NCI-H2107 treated with DMSO at 0.1 percent for 48 hours (cell line): ENCODE measurements at regions not wholly inside any gene's neighbourhood (a gene's known extent, or its start where the extent isn't known, plus 50 kb on each side); places are given as distances from the start of the nearest gene placed in this dataset.

ENCODE experiments used
- DNase-seq: peaks from one replicate; lab custom pipeline; 2025; ENCODE audit not compliant: unreplicated experiment; lab: John Stamatoyannopoulos, UW

DNA sequence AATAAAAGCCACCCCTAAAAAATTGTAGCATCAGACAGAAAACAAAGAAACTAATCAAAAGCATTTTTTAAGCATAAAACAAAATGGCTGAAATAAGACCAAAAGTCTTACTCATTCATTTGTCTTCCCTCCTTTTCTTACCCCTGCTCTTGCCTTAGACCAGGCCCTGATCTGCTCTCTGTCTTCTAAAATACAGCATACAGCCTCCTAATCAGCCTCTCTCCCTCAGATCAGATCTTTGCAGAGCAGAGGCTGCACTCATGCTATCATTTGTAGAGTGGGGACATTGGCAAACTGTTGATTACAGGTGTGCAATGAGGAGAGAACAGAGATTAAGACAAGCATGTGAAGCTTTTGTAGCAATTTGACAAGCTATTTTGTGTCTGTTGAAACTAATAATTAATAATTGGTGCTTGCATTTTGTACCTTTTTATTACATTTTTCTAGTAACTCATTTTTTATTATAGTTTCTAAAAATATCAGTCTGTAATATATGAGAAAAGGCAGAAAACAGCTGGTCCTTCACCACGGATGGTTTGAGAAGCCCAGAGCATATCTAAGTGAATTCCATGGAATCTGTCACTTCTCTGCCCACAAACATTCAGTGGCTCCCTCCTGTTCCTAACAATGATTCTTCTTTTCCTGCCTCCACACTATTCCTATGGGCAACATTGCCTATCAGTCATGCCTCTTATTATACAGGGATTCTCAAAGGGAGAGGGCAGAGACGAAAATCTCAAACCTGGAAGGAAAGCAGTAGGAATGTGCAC, 286.2 kb upstream of the STT3B start:
- no peak for DNase-seq

DNA sequence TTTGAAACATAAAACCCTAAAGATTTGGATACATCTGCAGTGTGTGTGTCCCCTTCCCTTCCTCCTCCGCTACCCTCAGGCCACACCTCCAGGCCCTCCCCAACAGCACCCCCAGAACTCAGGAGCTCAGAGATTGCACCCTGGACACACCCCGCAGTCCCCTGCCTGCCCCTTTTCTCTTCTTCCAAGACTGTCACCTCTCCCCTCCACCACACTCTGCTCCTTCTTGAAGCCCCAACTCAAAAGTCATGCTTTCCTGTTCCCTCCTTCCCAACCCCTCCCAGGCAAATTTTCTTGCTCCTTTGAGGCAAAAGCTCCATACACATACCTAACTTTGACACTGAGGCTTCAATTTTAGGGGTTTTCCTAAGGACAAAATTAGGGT, 285.7 kb upstream of the STT3B start:
- DNase-seq = no peak

DNA sequence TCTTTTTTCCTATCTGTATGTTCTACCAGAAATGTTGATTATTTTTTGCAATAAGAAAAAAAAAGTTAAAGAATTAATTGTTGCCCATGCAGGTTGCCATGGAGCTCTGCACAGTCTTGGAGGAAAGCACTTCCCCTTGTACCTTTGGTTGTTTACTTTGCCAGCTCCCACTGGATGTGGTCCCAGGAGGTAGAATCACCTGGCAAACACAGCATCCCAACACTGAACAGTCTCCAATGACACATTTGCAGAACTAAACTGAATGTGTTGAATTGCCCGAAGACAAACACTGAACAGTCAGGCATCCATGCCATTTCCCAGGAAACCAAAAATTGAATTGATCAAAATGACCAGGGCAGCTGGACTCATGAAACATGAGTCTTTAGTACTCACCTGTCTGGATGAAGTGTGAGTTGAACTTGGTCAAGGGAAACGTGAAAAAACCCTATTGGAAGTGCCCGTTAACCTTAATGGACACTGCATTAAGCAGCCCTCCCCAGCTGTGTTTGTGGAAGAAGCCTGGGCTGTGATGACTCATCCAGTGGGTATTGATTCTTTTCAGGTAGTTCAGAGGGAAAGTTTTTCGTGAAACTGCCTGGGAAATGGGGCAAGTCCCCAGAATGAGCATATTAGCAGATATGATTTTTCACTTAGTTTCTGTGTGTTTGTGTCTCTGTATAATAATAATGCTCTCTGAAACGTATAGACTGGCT, 284.7 kb upstream of the STT3B start:
- DNase-seq = no peak

DNA sequence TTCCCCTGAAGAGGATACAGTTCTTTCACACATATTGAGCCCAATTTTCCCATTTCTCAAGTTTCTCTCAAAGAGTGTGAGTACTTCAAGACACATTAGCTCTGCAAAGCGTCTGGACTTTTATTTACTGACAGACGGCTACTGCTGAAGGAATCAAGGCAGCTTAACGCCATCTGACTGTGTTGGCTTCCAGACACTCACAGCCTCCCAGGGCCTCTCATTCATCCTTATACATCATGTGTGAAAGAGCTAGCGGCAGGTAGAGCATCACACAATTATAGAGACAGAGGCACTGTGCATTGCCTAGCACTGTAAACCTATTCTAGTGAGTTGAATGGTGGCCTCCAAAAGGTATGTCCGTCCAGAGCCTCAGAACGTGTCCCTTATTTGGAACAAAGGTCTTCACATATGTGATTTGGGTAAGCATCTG, 284.1 kb upstream of the STT3B start:
- no peak for DNase-seq

DNA sequence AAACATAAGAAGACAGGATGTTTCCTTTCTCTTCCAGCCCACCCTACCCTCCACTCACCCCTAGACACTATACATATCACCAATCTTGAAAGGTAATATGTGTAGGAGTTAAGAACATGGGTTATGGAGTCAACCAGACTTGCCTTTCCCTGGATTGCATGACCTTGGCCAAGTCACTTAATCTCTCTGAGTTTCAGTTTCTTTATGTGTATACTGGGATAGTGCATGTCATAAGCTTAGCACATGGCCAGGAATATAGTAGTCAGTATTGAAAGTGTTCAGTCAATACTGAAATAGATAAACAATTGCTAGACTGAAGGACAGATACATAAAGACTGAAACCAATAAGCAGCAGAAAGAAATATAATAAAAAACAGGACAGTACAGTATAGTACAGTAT, 283.2 kb upstream of the STT3B start:
- DNase-seq = no peak

DNA sequence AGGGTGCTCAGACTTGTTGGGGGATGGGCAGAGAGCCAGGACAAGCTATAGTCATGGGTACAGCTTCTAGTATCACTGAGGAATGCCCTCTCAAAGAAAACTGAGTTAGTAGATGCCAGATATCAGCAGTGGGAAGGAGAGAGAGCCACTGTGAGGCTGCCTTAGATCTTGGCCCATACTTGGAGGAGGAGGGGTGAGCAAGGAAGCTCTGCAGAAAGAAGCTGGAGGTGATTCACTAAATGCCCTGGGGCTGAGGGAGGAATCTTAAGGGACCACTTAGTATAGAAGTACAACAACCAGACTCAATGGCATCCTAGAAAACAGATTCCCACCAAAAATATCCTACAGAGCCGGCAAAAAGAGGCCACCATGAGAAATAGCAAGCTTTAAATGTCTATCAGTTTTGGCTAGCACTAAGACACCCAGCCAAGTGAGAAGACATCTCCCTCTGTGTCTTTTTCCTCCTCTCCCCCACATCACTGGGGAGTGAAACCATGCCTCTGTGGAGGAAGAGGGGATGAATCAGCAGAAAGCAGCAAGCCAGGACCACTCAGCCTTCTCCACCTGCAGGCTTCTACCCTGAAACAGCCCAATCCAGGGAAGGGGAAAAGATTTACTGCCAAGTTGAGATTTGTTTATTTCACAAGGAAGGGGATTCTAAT, 282.5 kb upstream of the STT3B start:
- DNase-seq = no peak

DNA sequence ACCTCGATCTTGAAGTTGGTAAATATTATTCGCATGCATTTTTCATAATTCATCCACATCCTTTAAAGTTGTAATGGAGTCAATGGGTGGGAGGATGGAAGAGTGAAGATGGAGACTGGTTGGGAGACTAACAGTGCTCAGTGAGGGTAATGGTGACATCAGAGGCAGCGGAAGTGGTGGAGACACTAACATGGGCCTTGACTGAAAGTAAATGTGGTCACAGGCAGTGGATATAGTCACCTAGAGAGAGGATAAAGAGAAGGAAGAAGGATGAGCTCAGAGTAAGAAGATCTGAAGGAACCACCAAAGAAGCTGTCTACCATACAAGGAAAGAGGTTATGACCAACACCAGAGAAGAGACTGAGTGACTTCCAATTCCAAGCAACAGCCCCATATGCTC, 281.6 kb upstream of the STT3B start:
- DNase-seq = no peak

DNA sequence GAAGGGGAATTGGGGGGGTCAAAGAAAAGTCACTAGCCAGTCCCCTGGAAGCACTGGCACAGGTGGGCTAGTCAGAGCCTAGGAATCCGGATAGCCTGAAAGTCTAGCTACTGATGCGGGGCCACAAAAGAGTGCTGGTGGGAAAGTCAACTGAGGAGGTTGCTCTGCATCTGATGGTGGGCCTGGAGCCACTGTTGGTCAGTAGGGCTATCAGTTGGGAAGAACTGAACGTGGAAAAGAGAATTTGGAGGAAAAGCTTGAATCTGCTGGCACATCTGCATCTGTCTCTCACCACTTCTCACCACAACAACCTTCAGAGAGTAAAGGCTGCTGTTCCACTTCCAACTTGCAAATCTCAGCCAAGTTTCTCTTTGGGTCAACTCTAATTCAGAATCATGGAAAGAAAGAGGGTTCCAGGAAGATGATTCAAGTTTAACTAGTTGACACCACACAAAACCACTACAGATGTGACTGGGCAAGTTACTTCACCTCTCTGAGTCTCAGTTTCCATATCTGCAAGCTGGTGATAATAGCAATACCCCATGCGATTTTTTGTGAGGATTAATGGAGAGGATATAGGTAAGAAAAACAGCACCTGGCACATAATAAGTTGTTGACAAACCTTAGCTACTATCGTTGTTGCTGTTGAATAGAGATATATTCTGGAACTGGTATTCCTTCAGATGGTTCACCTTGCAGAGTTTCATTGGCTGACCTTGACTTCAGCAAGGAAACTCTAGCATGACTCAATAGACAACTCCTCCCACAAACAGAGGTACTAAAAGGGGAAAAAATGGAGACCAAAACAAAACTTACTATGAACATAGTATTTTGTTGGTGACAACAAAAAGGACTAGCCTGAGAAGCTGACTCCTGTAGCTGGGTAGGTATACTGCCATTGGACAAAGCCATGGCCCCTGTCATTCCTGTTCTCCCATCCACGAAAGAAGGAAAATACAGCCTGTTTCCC, 280.2 kb upstream of the STT3B start:
- no peak for DNase-seq

DNA sequence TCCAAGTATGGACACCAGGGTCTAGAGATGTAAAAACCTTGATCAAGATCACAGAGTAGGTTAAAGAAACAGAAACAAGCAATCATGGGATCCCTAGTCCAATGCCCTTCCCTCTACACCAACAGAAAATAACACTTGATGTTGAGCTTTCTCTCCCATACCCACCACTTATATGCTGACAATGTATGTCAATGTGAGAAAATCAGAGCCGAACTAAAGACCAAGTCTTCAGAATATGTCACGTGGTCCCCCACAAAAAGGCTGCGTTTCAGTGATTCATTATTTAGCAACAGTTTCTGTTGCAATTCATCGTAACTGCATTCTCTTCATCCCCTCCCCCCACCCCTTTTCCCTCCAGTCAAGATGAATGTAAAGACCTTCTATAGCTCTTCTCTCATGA, 278.9 kb upstream of the STT3B start:
- no peak for DNase-seq

DNA sequence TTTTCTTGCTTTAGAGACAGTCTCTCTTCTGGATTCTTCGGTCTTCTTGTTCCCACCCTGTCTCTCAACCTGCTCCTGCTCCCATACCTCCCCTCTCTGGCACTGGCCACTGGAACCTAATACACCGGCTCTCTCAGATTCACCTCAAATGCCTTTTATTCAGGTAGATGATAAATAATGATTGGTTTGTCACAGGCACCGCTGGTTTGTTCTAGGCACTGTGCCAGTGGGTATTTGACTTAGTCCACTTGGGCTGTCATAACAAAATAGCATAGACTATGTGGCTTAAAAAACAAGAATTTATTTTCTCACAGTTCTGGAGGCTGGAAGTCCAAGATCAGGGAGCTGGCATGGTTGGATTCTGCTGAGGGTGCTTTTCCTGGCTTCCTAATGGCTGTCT, 278.2 kb upstream of the STT3B start:
- DNase-seq = no peak

DNA sequence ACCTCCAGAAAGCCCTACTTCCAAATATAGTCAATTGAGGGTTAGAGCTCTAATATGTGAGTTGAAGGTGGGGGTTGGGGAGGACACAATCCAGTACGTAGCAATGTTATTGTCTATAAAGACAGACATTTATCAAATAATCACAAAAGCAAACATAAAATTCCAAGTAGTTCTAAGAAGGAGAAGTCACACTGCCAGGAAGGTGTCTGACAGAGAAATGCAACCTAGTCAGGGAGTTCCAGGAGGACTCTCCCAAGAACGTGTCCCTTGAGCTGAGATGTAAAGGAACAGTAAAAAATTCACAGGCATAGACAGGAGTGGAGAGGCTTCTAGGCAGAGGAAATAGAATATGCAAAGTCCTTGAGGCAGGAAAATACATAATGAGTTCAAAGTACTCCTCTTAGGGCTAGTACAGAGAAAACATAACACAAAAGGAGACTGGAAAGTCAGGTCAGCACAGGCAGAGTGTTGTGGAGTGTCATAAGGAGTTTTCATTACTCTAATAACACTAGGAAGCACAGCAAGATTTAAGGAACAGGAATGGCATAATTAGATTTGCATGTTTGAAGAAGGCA, 277.6 kb upstream of the STT3B start:
- no peak for DNase-seq

DNA sequence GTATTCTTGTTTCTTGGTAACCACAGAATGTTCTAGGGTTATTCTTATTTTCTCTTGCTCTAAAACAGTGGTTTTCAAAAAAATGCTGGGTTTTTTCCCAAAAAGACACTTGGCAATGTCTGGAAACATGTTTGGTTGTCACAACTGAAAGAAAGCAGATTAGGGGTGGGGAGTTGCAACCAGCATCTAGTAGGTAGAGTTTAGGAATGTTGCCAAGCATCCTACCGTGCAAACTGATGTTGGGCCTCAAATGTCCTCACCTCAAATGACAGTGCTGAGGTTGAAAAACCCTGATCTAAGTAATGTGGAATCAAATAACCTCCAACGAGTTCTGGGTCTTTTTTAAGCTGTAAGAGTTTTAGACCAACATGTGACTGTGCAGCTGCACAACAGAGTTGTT, 270.5 kb upstream of the STT3B start:
- no peak for DNase-seq

DNA sequence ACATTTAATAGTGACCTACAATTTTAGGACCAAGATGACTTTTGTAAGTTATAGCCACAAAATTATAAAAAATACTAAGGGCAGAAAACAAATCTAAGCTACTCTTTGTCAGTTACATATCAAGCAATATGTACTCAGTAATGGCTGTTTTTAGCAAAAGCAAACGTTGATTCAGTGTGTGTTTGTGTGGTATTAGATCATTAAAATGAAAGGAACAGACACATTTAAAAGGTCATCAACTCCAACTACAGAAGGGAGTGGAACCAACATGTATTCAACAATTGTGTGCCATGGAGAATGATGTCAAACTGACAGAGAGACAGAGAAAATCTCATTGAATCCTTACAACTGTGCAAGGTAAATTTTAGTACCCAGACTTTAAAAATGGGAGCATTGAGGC, 268.8 kb upstream of the STT3B start:
- no peak for DNase-seq

DNA sequence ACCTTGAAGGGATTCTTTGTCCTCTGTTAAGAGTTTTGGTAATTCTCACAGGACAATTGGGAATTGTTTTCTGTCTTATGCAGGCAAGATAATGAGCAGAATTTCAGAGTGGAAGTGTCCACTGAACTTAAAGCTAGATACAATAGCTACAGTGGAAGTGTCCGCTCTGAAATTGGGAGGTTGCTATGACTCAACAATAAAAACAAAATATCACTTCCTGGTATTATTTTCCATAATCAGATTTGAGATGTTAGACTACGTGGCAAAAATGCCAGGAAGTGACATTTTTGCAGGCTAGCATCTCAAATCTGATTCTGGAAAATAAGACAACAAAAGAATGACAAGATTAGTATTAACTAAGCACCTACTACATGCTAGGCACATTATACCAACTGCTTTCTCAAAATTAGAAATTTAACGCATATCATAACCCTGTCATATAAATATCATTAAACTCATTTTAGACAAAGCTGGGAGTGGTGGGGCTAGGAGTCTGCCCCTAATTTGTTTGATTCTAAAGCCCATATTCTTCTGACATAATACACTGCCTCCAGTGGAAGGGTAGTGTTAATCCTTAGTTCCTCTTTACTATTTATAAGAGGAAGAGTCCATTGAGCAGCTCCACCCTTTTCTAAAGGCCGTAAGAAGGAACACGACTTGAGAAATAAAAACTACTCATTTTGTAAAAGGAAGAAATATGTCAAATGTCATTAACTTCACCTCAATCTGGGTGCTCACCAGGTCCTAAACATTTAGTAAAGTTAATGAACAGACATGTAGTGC, 266.9 kb upstream of the STT3B start:
- DNase-seq = no peak

DNA sequence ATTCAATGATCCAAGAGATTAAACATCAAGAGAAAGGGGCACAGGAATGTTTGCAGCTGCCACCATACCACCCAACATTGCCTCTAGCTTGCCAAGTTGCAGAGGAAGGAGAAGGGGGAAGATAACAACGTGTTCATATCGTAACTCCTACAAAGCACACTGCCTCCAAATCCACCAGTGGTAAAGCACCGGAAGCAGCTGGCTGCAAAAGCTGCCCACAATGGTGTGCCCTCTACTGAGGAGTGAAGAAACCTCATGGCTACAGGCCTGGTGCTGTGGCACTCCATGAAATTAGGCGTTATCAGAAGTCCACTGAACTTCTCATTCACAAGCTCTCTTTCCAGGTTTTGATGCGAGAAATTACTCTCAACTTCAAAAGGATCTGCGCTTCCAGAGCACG, 263.9 kb upstream of the STT3B start:
- DNase-seq = no peak

DNA sequence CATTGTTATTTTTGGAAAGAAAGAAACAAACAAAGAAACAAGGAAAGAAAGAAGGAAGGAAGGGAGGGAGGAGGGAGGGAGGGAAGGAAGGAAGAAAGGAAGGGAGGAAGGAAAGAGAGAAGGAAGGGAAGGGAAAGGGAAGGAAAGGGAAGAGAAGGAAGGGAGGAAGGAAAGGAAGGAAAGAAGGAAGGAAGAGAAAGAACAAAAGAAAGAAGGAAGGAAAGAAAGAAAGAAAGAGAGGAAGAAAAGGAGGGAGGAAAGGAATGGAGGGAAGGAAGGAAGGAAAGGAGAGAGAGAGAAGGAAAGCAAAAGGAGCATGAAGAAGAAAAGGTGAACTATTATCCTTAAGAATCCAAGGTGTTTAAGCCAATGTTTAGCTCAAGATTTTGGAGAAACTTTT, 262.7 kb upstream of the STT3B start:
- no peak for DNase-seq

DNA sequence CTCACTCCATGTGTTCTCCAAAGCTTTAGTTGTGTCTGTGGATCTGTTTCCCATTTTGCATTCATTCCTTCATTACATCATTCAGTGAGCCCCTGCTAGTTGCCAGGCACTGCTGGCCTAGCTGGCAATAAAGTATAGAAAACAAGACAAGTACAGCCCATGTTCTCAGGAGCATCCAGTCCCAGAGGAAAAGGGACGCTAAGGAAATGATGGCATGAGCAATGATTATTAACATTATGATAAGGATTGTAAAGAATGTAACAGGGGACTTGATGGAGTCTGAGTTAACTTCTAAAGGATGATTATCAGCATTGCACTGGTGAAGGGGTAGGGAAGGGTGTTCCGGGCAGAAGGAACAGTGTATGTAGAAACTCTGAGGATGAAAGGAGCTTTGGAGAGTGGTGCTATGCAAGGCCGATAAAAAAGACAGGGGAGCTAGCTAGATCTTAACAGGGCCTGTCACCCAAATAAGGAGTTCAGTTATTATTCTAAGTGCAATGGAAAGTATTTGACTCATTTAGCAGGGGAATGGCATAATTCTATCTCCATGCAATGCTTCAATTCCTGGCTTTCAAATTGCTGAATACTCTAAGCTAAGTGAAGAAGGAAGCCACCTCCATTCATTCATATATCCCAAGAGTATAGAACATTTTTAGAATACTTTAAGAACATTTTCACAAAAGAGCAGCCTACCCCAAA, 258.2 kb upstream of the STT3B start:
- DNase-seq = no peak

DNA sequence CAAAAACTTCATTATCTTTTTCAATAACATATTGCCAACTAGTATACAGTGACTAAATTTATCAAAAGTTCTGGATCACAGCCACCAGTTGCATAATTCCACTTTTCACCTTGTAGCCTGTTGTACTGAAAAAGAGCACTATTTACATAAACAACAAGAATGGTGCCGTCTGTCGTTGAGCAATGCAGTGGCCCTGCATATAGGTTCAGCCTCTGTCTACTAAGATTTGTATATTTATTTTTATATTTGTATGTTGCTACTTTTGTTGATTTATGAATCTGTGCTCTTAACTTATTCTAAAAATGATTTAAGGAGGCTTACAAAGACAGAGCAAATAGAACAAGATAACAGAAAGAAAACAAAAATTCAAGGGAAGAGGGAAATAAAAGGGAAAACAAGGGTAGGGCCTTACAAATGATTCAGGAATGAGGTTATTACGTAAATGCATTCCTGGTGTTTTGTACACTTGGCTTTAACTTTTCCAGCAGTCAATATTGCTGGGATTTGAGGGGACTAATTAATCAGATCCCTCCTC, 257.6 kb upstream of the STT3B start:
- no peak for DNase-seq

DNA sequence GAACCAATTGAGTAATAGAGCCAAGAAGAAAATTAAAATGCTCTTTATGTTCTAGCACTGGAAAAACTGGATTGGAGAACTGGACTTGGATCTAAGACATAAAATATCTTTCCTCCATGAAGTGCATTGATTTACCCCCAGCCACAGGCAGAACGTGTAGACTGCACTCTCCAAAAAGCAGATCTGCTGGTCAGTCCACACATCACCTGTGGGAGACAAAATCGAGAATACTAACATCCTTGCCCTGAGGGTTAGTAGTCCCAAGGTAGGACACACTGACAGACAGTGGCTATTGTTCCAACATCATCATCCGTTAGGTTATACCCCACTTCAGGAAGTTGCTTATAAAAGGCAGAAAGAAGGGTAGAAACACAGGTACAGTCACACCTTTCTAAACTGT, 257.1 kb upstream of the STT3B start:
- DNase-seq = no peak
